GM19395 (cell line): ENCODE measurements at regions not wholly inside any gene's neighbourhood (a gene's known extent, or its start where the extent isn't known, plus 50 kb on each side); places are given as distances from the start of the nearest gene placed in this dataset.
"Not testable (repeated sequence)": the region's sequence is repeated elsewhere in the genome, so short reads cannot be mapped to it uniquely, and the experiment has no call there.

ENCODE experiments used
- ATAC-seq: cut with Tn5 transposase; IDR thresholded peaks from one replicate; pipeline ENCODE4 v1.9.1; 2021; ENCODE audit warnings: mild to moderate bottlenecking, moderate library complexity; ENCODE audit not compliant: unreplicated experiment

DNA sequence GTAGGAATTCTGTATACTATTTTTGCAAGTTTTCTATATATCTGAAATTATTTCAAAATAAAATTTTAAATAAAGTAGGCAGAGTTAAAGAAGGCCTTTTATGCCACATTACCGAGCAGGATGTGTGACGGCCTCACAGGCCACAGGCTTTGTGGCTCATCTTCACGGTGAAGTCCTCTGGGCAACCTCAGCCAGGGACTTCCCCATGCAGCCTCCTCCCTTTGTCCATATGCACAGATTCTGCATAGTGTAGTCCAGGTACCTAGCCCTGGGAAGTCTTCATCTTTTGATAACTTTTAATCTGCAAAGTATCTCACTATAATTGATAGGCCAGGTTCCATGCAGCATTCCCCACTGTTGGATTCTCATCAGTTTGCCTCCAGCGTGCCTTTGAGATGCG is 62.8 kb downstream of the ARHGAP11B start:
- not testable (repeated sequence) for ATAC-seq

DNA sequence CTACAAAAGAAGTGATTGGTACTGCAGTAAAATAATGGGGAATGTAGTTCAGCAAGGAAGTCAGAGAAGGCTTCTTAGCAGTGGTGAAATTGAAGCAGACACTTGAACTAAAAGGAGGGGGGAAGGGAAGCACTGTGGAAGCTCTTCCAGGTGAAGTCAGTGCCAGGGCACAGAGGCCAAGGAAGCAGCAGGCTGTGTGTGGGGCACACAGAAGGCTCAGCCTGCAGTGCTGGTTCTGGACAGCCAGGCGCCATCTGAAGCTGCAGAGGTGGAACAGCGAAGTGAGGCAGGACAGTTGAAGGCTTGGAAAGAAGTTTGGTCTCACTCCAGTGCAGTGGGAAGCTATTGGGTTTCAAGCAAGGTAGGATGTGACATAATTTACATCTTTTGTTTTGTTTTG is 64.2 kb downstream of the ARHGAP11B start:
- ATAC-seq = not testable (repeated sequence)

DNA sequence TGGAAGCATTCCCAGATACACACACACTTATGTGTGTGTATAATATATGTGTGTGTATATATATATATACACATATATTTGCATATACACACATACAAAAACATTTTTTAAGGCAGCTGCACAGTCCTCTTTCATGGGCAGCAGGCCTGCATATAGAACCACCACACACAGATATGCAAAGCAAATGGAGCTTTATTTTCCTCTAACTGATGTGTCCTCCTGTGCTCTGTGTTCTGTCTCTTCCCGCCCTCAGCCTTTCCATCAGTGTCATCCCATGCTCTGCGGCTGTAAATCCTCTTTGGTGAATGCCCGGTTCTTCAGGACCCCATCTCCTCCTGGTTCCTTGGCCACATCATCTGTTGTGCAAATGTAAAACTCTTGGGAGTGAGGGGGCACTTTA is 69.9 kb downstream of the ARHGAP11B start:
- ATAC-seq = not testable (repeated sequence)

- ATAC-seq = peak; percentile 71
These were observed 70.7 kb downstream of the ARHGAP11B start for GRCh38 chr15:30696439-30697314.

GRCh38 chr15:30697315-30697685 is 71.4 kb downstream of the ARHGAP11B start:
- peak; percentile 64 for ATAC-seq

- ATAC-seq = not testable (repeated sequence)
These were observed 74.2 kb downstream of the ARHGAP11B start for GRCh38 chr15:30700006-30700597.

DNA sequence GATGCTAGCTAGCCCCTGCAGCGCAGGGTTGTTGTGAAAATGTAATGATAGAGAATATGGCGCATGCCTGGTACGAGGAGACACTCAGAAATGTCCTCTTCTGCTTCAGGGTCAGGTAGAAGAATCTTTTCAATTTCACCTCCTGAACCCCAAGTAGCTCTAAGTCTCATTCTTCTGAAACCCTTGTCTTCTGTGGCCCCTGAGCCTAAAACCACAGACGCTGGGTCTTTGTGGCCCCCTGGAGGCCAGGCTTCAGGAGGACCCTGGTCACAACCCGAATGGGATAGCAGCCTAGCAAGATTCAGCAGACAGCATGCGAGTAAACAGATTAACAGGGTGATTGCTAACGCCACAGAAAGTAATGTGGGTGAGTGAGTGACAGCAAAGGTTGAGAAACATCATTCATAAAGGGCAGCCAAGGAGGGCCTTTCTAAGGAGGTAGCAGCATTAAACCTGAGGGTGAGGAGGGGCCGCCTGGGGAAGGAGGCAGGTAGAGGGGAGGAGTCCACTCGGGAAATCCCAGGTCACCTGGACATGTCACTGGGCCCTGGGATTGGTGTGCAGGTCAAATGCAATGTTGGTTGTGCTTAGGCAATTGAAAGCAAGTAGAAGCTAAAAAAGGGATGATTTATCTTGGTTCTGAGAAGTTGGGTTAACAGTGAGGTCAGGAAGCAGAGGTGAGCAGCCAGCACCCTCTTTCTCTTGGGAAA is 82.2 kb downstream of the ARHGAP11B start:
- ATAC-seq = not testable (repeated sequence)

DNA sequence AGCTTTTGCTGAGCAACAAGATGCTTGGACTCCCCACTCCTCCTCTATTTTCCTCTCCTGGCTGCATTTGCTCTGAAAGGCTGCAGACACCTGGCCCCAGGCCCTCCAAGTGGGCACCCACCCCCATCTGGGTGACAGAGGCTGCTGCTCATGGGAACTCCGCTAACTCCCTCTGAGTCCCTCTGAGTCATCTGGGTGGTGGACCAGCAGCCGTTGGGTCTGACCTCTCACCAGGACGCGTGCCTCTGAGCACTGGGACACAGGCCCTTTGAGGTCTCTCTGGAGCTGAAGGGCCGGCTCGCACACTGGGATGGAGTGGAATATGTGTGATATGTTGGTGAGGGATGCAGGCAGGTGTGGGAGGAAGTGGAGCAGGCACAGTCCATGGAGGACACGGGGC is 82.9 kb downstream of the ARHGAP11B start:
- not testable (repeated sequence) for ATAC-seq

GRCh38 chr15:30718038-30718643 is 92.2 kb downstream of the ARHGAP11B start:
- ATAC-seq = peak; percentile 76

DNA sequence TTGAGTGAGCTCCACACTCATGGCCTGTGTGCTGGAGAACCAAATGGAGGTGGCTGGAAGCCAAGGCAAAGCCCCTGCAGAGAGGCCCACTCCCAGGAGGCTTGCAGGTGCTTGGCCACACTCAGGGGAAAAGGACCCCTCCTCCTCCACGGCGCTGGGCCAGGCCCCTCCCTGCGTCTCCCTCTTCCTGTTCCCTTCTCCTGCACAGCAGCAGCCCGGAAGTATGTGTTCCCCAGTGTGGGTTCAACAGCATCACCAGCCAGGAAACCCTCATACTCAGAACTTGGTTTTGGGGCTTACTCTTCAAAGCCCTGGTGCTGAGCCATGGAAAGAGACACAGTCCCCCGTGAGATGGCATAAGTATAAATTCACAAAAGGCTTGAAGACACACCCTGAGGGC is 93.4 kb downstream of the ARHGAP11B start:
- ATAC-seq = not testable (repeated sequence)

DNA sequence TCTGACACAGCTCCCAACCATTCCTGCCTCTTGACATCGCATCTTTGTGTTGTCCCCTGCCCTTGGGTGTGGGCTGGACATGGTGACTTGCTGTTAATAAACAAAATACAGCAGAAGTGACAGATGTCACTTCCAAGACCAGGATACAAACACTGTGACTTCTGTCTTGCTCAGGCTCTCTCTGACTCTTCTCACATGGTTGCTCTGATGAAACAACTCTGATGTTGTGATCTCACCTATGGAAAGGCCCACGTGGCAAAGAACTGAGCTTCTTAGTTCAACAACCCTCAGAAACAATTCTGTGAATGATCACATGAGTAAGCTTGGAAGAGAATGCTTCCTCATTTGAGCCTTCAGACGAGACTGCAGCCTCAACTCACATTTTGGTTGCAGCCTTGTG is 94.9 kb downstream of the ARHGAP11B start:
- ATAC-seq = not testable (repeated sequence)

- not testable (repeated sequence) for ATAC-seq
These were observed 95.6 kb downstream of the ARHGAP11B start for GRCh38 chr15:30721529-30721928.

DNA sequence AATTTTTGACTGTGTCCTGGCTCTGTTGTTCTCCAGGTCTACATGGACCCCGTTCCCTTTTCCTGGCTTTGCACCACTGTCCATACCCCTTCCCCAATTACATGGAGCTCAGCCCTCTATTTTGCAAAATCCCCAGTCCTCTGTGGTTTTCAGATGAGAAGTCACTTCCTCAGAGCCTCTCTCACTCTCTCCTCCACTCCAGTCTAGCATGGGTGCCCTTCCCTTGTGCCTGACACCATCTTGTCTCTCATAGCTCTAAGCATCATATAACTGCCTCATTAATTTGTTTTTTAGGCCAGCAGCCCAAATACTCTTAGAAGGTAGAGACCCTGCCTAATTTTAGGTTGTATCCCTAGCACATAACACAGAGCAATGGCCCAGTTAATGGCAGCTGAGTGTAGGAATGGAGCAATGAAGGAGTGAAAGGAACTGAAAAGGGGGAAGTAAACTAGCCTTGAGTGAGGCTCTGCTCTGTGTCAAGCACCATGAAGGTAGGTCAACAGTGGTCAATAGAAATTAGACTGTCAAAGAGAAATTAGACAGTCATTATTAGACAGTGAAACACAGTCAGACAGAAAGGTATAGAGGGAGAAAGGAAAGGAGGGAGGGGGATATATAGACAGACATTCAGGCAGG is 97.7 kb downstream of the ARHGAP11B start:
- not testable (repeated sequence) for ATAC-seq

- not testable (repeated sequence) for ATAC-seq
These were observed 104.1 kb downstream of the ARHGAP11B start for GRCh38 chr15:30729880-30730590.

- ATAC-seq = not testable (repeated sequence)
These were observed 104.7 kb downstream of the ARHGAP11B start for GRCh38 chr15:30730633-30731032.

DNA sequence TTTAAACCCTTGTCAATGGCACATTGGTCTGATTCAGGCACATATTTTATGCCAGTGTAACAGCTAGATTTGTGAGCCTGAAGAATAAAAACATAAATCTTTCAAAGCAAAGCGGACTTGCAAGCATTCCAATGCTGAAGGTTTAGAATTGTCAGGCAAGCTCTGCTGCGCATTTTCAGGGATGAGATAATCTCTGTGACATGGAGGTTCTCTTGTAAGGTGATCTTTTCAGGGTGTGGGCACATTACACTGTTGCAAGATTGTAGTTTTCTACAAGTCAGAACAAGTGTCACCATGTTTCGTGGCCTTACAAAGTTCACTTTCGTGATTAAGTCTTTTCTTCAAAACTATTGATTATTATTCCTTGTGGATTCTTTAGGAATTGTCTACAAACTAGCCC is 106.2 kb downstream of the ARHGAP11B start:
- not testable (repeated sequence) for ATAC-seq

DNA sequence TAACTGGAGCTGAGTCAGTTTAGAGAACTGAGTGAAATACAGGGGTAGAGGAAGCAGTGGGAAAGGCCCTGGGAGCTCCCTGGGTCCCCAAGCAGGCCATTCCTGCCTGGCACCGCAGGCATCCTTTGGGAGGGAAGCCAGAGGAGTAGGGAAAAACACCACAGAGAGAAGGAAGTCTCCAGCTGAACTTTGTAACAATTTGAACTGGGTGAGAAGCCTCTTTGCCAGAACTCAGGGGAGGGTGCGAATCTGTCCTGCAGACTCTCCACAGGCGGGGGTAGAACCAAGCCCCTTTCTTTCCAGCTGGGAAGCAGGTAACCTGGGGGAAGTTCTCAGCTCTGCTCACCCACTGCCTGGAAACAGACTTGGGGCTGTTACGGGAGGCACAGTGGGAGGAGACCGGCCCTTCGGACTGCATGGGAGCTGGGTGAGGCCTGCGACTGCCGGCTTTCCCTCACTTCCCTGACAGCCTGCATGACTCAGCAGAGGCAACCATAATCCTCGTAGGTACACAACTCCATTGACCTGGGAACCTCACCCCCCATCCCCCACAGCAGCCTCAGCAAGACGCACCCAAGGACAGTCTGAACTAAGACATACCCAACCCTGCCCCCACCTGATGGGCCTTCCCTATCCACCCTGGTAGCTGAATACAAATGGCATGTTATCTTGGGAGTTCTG is 110.1 kb downstream of the ARHGAP11B start:
- not testable (repeated sequence) for ATAC-seq

DNA sequence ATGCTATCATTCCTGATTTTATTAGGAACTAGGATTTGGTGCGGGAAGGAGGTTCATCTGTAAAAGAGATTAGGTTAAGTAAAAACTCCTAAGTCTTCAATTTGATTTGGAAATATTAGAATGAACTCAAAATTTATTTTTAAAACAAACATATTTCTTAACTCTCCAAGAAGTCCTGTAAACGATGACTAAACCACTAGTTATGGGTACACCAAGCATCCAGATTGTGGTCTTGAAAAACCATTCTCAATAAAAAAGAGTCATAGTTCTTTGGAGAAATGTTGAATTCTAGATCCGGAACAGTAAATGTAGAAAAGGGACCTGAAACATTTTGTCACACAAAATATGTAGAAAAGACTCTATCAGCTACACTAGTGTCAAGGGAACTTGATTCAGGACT is 116.9 kb downstream of the ARHGAP11B start:
- ATAC-seq = not testable (repeated sequence)

- not testable (repeated sequence) for ATAC-seq
These were observed 123.1 kb downstream of the ARHGAP11B start for GRCh38 chr15:30749048-30749447.
